ENCODE measurements at regions not wholly inside any gene's neighbourhood (a gene's known extent, or its start where the extent isn't known, plus 50 kb on each side); places are given as distances from the start of the nearest gene placed in this dataset.

GRCh38 chr13:95433537-95433936, 119.0 kb upstream of the CLDN10 start:
- TF ChIP-seq CTCF (IDR thresholded peaks at IDR 0.05; ENCODE audit: insufficient read depth, low read length, severe bottlenecking): no peak
- Histone ChIP-seq H3K4me3 (ENCODE audit: low read depth, low read length) (no peak overlapping the region), H3K27me3 (ENCODE audit: control insufficient read depth, insufficient read depth, low read length) (no peaks in the 10 kb centered on the region), H3K36me3 (ENCODE audit: control insufficient read depth, insufficient read depth, low read length) (no peaks in the 10 kb centered on the region)
- FAIRE-seq (no peak), DNase-seq (ENCODE audit: low read depth) (no peak)

- Histone ChIP-seq H3K4me3 (ENCODE audit: low read depth, low read length) (no peak overlapping the region), H3K36me3 (ENCODE audit: control insufficient read depth, insufficient read depth, low read length) (no peaks in the 10 kb centered on the region), H3K27me3 (ENCODE audit: control insufficient read depth, insufficient read depth, low read length) (no peaks in the 10 kb centered on the region)
- peak; percentile 29 for DNase-seq (ENCODE audit: low read depth)
- no peak for TF ChIP-seq CTCF (IDR thresholded peaks at IDR 0.05; ENCODE audit: insufficient read depth, low read length, severe bottlenecking)
- no peak for FAIRE-seq
Measured at GRCh38 chr13:95434111-95434510, 118.4 kb upstream of the CLDN10 start.

GRCh38 chr13:95437561-95437960, 115.0 kb upstream of the CLDN10 start:
- H3K36me3 ChIP-seq (ENCODE audit: control insufficient read depth, insufficient read depth, low read length): no peaks in the 10 kb centered on the region
- no peak overlapping the region for H3K4me3 ChIP-seq (ENCODE audit: low read depth, low read length)
- no peak for DNase-seq (ENCODE audit: low read depth)
- no peaks in the 10 kb centered on the region for H3K27me3 ChIP-seq (ENCODE audit: control insufficient read depth, insufficient read depth, low read length)
- no peak for FAIRE-seq
- TF ChIP-seq CTCF (IDR thresholded peaks at IDR 0.05; ENCODE audit: insufficient read depth, low read length, severe bottlenecking): no peak

- Histone ChIP-seq H3K4me3 (ENCODE audit: low read depth, low read length) (no peak overlapping the region), H3K36me3 (ENCODE audit: control insufficient read depth, insufficient read depth, low read length) (no peaks in the 10 kb centered on the region), H3K27me3 (ENCODE audit: control insufficient read depth, insufficient read depth, low read length) (peaks cover 2% of the 10 kb centered on the region)
- FAIRE-seq (no peak), DNase-seq (ENCODE audit: low read depth) (no peak)
- no peak for TF ChIP-seq CTCF (IDR thresholded peaks at IDR 0.05; ENCODE audit: insufficient read depth, low read length, severe bottlenecking)
Measured at GRCh38 chr13:95438297-95438696, 114.2 kb upstream of the CLDN10 start.

GRCh38 chr13:95440441-95441088, 112.0 kb upstream of the CLDN10 start:
- no peak for FAIRE-seq
- Histone ChIP-seq H3K4me3 (ENCODE audit: low read depth, low read length) (no peak overlapping the region), H3K27me3 (ENCODE audit: control insufficient read depth, insufficient read depth, low read length) (peaks cover 2% of the 10 kb centered on the region), H3K36me3 (ENCODE audit: control insufficient read depth, insufficient read depth, low read length) (no peaks in the 10 kb centered on the region)
- no peak for TF ChIP-seq CTCF (IDR thresholded peaks at IDR 0.05; ENCODE audit: insufficient read depth, low read length, severe bottlenecking)
- no peak for DNase-seq (ENCODE audit: low read depth)

- FAIRE-seq: no peak
- peaks cover 2% of the 10 kb centered on the region for H3K27me3 ChIP-seq (ENCODE audit: control insufficient read depth, insufficient read depth, low read length)
- TF ChIP-seq CTCF (IDR thresholded peaks at IDR 0.05; ENCODE audit: insufficient read depth, low read length, severe bottlenecking): no peak
- H3K4me3 ChIP-seq (ENCODE audit: low read depth, low read length): no peak overlapping the region
- DNase-seq (ENCODE audit: low read depth): no peak
- H3K36me3 ChIP-seq (ENCODE audit: control insufficient read depth, insufficient read depth, low read length): no peaks in the 10 kb centered on the region
Measured at GRCh38 chr13:95441326-95441725, 111.2 kb upstream of the CLDN10 start.
